NCI-H69 (cell line): ENCODE measurements at regions not wholly inside any gene's neighbourhood (a gene's known extent, or its start where the extent isn't known, plus 50 kb on each side); places are given as distances from the start of the nearest gene placed in this dataset.

ENCODE experiments used
- DNase-seq: peaks from one replicate; lab custom pipeline; 2025; lab: John Stamatoyannopoulos, UW

DNA sequence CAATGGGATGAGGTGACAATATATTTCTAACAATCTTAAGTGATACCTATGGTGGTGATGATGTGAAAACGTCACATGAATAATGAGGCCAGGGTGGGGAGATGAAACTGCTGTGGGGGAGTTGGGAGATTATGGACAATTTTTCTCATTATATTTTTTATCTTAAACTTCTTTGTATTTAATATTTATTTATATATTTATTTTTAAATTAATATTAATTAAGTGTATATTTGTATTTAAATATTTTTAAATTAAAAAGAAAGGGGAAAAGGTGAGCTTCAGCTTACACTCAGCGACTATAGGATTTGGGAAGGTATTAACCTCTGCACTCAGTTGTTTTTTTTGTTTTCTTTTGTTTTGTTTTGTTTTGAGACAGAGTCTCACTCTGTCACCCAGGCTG lies 158.7 kb downstream of the PSMG1 start:
- DNase-seq: no peak

DNA sequence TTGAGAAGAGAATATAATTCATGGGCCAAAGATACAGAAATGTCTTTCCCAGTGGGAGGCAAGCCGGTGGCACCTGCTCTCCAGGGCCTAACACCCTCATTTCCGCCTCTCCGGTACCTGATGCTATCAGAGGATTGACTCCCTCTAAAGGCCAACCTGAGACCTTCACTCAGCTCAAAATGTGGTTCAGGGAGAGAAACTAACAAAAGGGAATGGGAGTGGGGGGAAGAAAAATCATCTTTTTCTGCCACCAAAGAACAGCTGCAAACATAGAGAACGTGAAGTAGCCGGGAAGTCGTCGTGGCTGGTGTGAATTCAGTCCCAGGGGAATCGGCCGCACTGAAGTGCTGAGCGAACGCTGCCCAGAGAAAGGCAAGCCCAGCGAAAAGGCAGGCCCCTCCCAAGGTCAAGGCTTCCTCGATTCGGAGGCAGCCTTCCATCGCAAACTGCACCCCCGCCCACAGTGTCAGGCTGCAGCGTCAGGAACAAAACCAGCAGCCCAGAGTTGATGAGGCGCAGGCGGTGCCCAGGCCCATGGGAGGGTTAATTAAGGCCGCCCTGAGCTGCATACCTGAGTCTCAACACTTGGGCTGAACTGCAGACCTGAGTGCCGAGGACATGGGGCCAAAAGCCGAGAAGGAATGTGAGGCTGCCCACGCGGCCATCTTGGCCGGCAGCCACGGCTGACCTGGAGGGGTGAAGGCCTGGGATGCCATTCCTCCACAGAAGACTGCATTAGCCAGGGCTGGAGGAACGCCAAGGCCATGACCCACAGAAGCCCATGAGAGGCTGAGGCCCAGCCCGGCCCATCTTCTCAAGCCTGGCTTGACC lies 160.2 kb downstream of the PSMG1 start:
- peak; percentile 64 for DNase-seq

DNA sequence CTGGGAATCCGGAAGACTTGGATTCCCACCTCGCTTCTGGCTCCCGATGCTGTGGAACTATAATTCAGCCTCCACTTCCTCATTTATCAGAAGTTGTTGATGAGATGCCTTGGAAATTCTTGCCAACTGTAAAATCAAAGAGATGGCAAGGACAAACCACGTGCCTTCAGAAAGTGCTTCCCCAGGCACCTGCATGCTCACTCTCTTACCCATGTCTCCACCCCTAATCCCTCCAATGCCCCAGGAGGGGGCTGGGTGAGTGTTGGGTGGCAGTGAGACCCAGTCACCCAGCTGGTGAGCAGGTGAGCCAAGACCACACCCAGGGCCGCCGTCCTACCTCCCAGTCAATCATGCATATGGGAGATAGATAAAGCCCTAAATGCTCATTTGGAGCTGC lies 160.8 kb downstream of the PSMG1 start:
- peak; percentile 64 for DNase-seq

DNA sequence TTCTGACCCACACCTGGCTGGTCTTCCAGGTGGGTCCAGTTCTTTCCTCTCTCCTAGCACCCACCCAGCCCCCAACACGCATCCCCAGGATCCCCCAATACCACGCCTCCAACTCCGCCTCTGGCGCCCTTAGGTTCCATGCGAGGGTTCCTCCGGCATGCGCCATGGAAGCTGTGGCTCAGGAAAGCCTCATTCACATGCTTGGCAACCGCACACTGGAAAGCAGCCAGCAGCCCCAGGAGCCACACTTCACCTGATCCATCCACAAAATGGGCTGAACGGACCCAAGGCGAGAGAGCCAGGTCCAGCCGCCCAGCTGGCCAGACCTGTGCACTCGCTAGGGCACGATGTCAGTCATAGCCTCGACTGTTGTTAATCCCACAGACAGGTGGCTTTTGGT lies 161.2 kb downstream of the PSMG1 start:
- DNase-seq: no peak

DNA sequence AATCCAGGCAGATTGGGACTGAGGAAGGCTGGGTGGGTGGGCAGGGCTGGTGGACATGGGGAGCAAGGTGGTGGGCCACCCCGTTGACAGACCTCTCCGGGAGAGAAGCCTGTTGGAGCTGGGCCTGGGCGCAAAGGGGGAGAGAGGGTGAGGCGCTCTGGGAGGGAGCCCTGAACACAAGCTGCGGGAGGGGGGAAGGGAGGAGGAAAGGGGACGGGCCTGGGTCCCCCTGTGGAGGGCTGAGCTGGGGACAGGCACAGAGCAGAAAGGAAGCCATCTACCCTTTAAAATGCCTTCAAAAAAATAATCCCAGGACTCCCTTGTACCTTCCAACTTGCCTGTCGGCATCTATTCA lies 161.8 kb downstream of the PSMG1 start:
- no peak for DNase-seq

DNA sequence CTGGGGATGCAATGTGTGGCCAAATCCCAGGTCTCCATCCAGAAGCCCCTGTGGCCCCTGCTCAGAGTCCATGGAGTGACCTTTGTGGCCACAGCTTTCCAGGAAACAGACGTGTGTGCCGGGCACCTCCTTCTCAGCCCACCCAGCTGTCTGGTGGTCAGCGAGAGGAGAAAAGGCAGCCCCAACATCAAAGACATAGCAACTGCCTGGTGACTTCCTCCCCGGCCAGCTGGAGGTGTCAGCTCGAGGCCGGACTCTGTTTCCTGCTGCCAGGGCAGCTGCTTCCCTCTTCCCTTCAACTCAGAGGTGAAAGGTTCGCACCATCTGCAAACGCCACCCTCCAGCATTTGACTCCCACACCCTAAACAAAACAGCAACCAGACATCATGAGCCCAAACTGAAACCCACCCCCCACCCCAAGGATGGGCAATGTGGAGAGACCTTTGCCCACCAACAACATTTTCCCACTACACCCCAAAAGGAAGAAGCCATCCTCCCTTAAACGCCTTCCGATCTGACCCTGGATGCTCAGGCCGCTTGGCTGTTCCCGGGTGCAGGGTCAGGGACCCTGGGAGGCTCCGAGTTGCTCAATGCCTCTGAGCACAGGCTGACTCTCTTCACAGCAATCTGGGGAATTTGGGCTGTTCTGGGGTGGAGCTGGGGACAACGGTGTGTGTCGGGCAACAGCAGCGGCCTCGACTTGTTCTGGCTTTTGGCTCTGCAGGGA lies 162.3 kb downstream of the PSMG1 start:
- DNase-seq: no peak

DNA sequence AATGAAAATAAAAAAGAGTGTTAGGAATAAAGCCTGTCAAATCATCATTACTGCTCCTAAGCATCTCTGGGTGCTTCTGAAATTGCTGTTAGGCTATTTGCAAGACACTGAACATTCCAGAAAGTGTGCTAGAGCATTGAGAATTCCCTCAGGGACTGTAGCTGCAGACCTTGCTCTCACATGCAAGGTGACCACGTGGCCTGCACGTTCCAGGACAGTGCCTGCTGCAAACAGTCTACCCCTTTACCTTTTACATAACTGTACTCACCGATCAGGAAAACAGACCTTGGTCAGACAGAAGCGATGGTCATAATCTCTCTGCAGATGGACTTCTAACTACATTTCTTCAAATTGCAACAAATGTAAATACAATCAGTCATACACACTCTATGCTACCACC lies 164.5 kb downstream of the PSMG1 start:
- DNase-seq: no peak

DNA sequence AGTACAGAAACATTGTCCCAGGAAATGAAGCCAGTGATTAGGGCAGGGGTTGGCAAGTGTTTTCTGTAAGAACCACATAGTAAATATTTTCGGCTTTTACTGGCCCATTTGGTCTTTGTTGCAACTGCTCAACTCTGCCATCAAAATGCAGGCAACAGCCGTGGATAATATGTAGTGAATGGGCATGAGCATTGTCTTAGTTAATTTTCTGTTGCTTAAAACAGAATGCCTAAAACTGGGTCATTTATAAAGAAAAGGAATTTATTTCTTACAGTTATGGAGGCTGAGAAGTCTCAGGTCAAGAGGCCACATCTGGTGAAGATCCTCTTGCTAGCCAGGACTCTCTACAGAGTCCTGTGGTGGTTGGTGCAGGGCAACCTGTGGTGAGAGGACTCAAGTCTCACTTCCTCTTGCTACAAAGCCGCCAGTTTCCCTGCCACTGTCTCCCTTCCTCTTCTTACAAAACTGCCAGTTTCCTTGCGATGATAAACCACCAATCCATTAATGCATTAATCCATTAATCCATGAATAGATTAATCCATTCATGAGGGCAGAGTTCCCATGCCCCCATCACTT lies 166.4 kb downstream of the PSMG1 start:
- no peak for DNase-seq

DNA sequence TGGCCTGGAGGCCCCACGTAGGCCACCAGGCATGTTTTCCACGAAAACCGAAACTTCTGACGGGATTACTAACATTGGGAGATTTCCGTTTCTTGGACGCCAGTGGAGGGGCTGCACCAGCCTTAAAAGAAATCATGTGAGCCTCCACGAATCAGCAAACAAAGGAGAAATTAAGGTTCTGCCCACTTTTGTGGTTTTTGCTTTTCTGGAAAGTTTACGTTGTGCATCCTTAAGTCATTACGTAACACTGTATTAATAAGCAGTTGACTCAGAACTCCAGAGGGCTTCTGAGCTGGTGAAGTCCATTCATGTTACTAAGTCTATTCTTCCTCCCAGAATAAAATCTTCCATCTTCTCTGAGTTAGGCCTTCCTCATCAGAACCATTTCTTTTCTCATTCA lies 168.5 kb downstream of the PSMG1 start:
- no peak for DNase-seq

DNA sequence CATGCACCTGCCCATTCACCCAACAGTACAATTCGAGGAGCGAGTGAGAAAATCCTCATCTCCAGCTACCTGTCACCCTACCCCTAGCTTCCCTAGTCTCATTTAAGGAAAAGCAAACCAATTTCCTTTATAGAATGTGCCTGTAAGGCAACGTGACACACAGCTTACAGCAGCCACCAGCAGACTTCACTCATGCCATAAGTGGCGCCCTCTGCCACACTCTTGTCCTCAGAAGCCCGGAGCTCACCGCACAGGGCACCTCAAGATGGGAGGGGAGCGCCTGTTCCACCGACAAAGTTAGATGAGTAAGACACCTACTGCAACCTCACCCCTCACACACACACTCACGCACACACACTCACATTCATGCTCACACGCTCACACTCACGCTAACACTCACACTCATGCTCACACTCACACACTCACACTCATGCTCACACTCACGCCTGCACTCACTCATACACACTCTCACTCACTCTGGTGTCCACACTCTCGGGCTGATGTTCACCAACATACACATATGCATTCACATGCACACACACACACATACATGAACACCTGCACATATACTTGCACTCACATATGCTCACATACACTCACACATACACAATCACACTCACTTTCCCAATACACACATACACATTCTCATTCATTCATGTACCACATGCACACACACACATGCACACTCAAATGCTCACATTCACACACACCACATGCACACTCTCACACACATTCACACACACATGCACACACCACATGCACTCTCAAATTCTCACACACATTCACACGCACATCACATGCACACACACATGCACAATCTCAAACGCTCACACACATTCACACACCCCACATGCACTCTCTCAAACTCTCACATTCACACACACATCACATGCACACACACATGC lies 170.7 kb downstream of the PSMG1 start:
- no peak for DNase-seq

DNA sequence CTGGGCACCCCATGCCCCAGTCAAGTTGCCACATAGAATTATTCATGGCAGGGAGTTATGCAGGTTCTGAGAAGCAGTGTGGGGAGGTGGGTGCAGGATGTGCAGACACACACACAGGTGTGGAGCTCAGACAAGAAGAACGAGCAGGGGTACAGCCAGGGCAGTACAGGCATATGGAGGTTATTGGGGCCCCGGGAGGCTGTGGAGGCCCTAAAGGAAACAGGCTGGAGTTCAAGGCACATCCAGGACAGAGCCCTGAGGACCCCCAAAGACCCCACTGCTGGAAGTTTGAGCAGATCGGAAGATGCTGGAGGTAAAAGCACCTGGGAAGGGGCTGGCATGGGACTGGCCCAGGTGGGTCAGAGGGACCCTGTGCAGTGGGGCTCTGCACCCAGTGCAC lies 171.3 kb downstream of the PSMG1 start:
- DNase-seq: no peak

DNA sequence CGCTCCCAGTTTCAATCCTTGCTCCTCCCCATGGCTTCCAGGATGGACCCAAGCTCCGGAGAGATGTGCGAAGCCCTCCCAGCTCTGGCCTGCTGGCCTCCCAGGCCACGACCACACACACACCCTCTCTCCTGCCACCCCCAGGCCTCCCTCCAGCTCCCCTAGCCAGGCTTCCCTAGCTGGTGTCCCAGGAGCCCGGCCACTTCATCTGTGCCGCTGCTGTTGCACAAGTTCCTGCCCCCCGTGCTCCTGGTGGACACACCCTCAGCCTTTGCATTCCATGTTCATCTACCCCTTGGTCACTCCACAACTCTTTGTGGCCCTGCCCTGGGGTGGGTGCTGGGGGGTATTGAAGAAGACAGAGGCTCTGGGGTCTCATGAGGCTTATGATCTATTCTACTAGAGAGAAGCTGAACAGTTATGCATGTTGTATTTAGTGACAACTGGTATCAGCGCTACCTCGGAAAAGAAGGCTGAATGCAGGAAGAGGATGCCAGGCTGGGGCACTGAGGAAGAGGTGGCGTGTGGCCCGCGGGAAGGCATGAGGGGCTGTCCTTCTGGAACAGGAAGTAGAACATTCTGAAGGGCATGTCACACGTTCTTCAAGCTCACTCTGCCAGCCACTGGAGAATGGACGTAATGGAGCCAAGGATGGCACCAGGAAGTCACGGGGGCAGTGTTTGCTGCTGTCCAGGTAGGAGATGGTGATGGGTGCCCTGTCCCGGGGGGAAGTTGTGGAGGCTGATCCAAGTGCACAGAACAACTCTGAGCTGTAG lies 172.4 kb downstream of the PSMG1 start:
- no peak for DNase-seq

DNA sequence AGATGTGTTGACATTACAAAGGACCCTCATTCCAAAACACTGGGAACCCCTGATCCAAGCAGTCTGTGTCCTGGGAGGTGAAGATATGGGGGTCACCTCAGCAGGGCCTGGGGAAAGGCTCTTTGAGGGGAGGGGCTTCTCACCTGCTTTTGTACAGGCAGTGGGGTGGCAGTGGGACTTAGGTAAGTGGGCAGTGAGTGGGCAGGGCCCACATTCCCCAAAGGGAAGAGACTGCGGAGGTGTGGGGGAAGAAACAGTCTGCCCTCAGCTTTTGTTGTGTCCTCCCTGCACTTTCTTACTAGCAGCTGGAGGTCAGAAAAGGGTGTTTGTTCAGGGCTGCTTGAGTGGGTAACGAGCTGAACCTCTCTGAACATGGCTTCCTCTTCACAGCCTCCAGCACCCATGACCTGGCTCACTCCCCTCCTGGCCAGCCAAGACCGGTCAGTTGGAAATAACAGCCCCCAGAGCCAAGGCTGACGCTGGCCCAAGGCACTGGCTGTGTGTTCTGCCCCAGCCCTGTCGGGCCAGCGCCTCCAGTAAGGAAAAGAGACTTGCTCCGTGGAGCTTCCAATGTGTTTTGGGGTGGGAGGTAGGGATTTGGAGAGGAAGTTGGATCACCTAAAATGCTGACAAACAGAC lies 173.5 kb downstream of the PSMG1 start:
- DNase-seq: no peak

DNA sequence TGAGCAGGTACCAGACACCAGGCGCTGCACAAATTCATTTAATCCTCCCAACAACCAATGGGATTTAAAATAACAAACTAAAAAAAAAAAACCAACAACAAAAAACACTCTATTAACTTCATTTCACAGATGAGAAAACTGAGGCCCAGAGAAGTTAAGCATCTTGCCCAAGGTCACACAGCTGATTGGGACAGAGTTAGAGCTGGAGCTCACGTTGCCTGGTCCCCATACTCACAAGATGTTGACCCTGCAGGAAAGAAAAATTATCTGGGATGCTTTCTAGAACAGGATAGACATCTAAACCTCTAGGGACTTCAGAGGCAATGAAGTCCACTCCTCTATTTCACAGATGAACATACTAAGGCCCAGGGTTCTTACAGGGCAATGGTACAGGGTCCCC lies 175.3 kb downstream of the PSMG1 start:
- no peak for DNase-seq

DNA sequence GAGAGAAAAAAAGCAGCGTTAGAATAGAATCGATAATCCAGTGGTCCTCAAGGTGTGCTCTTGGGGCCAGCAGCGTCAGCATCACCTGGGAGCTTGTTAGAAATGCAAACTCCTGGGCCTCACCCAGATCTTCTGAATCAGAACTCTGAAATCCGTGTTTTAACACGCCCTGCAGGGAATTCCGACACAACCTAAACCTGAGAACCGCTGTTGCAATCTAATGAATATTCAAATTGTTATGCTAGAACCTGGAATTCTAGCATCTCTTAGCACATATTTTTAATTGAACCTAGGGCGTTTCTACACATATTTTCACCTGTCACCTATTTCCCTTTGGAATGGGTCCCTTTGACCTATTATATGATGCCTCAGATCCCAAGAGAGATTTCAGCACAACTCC lies 175.7 kb downstream of the PSMG1 start:
- no peak for DNase-seq

DNA sequence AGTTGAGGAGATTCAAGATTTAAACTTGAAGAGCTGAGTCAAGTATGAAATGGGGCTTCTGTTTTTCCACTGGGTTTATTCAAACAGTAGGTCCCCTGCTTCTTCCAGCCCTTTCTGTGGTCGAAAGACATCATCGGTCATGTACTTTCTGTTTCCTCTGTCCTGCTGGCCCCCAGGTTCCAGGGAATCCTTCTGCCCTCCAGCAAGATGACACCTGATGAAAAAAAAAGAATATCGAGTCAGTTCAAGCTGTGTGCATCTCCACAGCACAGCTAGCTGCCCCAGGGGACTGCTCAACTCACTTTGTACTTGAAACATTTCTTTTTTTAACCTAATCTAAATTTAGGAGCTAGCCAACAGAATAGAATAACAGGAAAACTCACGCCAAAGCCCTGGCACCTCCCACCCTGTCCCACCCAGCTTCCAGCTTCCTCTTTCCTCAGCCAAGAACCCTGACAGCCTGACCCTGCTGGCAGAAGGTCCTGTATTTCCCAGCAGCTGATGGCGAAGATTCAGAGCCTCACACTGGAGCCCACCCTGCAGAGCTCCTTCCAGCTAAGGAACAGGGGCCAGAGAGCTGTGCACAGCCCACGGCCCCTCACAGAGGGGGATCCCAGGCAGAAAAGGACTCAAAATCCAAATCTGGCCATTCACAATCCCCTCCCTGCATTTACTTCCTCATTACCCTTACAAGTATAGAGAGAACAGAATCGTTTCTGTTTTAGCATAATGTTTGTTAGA lies 176.5 kb downstream of the PSMG1 start:
- no peak for DNase-seq

DNA sequence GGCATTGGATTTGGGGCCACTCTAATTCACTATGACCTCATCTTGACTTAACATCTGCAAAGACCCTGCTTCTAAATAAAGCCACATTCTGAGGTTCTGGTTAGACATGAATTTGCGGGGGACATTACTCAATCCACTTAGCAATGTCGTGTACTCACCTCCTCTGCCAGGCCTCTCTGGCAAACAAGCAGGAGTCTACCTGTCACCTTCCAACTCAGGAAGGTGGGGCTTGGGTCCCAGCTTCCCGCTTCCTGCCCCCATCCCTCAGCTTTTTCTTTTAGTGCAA lies 177.8 kb downstream of the PSMG1 start:
- DNase-seq: no peak

DNA sequence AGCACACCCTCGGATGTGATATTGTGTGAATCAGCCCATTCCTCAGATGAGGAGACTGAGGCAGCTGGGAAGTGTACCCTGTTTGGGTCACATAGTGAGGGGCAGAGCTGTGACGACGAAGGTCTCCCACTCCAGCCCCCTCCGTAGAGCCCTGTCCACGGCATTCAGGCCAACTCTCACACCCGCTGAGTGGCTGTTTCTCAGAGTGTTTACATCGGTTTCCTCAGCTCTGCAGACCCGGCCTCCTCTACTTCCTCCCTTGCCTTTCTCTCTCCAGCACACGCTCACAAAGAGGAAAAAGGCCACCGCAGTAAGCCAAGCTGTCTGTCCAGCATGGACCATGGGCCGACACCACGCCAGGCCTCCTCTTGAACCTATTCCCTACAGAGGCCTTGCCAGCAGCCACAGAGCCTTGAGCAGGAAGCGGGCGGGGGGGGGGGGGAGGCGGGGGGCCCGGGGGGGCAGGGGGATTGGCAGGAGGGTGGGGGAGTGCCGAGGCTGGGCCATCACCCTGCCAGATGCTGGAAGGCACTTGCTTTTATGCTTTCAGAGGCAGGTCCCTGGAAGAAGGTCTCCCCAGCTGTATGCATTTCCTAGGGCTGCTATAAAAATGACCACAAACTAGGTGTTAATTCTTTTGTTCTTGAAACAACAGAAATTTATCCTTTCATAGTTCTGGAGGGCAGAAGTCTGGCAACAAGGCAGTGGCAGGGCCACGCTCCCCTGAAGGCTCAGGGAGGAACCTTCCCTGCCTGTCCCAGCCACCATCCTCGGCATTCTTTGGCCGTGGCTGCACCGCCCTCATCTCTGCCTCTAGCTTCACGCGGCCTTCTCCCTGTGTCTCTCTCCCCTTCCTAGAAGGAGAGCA lies 178.4 kb downstream of the PSMG1 start:
- DNase-seq: peak; percentile 57

DNA sequence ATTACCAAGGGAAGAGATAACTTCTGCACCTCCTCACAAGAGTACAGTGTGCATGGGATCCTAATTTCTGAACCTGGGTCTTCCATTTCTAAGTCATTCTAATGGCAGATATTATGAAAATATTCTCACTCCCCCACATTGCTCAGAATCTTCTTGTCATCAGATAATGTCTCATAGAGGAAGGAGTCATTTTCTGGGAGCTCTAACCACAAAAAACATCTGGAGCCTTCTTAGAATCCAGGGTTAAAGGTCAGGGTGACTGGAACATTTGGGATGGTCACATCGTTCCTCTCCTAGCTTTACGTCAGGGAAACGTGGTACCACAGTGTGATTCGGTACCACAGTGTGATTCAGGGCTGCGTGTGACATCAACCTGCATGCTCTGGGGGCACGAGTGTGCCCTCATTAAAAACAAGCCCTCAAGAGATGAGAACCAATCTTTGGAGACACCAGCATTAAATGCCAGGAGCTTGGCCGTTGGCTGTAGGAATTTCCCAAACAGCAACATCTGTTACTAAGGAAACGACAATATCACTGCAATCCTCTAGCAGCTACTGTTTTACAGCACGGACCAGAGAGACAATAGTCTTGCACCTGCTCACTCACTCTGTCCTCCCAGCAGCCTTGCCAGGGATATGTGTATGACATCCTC lies 179.1 kb downstream of the PSMG1 start:
- peak; percentile 10 for DNase-seq
